ENCODE measurements at regions not wholly inside any gene's neighbourhood (a gene's known extent, or its start where the extent isn't known, plus 50 kb on each side); places are given as distances from the start of the nearest gene placed in this dataset.

- no peak overlapping the region for H3K4me3 ChIP-seq (ENCODE audit: low read depth in 1 of 3, low read length in 3 of 3)
- H3K27ac ChIP-seq (ENCODE audit: low read depth in 1 of 2, low read length in 2 of 2), result no peak overlapping the region
- no peak overlapping the region for H3K9ac ChIP-seq (ENCODE audit: low read depth in 1 of 2, low read length in 2 of 2)
- no peaks in the 10 kb centered on the region for H3K27me3 ChIP-seq (ENCODE audit: control insufficient read depth in 4 of 4, insufficient read depth in 4 of 4, low read length in 3 of 4)
- no peak for TF ChIP-seq ATF3 (IDR thresholded peaks at IDR 0.05)
- TF ChIP-seq GABPA (IDR thresholded peaks at IDR 0.05 in 1 of 2, conservative IDR thresholded peaks at IDR 0.05 in 1 of 2), result no peak
- no peak for TF ChIP-seq HNF4G (IDR thresholded peaks at IDR 0.05)
- no peak for TF ChIP-seq YY1 (IDR thresholded peaks at IDR 0.05)
- no peak for TF ChIP-seq FOXA1 (IDR thresholded peaks at IDR 0.05)
- TF ChIP-seq HNF4A (conservative IDR thresholded peaks at IDR 0.05), result no peak
- TF ChIP-seq RAD21 (IDR thresholded peaks at IDR 0.05), result no peak
- no peak for TF ChIP-seq ZBTB33 (IDR thresholded peaks at IDR 0.05)
- no peak for TF ChIP-seq NR2F2 (IDR thresholded peaks at IDR 0.05)
- no peak for TF ChIP-seq FOXA2 (IDR thresholded peaks at IDR 0.05)
- H3K9me3 ChIP-seq (ENCODE audit: control insufficient read depth in 4 of 4, low read length in 3 of 4), result no peaks in the 10 kb centered on the region
- no peak for DNase-seq (ENCODE audit: low spot score)
- H3K36me3 ChIP-seq (ENCODE audit: control insufficient read depth in 4 of 4, insufficient read depth in 3 of 4, low read depth in 1 of 4, low read length in 3 of 4), result no peaks in the 10 kb centered on the region
- 43% methylated on average over 3 of the region's 3 CpGs for WGBS
- H3K4me1 ChIP-seq (ENCODE audit: control insufficient read depth in 4 of 4, insufficient read depth in 4 of 4, low read length in 3 of 4), result no peaks in the 10 kb centered on the region
These were observed 827.9 kb downstream of the FLRT2 start for GRCh38 chr14:86357876-86358275.

GRCh38 chr14:86357119-86357518, 827.2 kb downstream of the FLRT2 start:
- 59% methylated on average over 3 of the region's 3 CpGs for WGBS
- no peak for TF ChIP-seq RXRA (IDR thresholded peaks at IDR 0.05)
- no peak for TF ChIP-seq FOXA2 (IDR thresholded peaks at IDR 0.05)
- no peak for TF ChIP-seq HNF4G (IDR thresholded peaks at IDR 0.05)
- no peak for TF ChIP-seq MAX (IDR thresholded peaks at IDR 0.05)
- no peak for TF ChIP-seq SP1 (IDR thresholded peaks at IDR 0.05)
- TF ChIP-seq YY1 (IDR thresholded peaks at IDR 0.05), result no peak
- TF ChIP-seq CTCF (IDR thresholded peaks at IDR 0.05; ENCODE audit: low read depth, low read length, missing input control), result no peak
- TF ChIP-seq REST (IDR thresholded peaks at IDR 0.05), result no peak
- TF ChIP-seq TAF1 (conservative IDR thresholded peaks at IDR 0.05), result no peak
- no peak for TF ChIP-seq RAD21 (IDR thresholded peaks at IDR 0.05)
- TF ChIP-seq JUND (IDR thresholded peaks at IDR 0.05), result no peak
- TF ChIP-seq GABPA (IDR thresholded peaks at IDR 0.05 in 1 of 2, conservative IDR thresholded peaks at IDR 0.05 in 1 of 2), result no peak
- TF ChIP-seq ATF3 (IDR thresholded peaks at IDR 0.05), result no peak
- no peak for TF ChIP-seq NR2F2 (IDR thresholded peaks at IDR 0.05)
- no peak for TF ChIP-seq HNF4A (conservative IDR thresholded peaks at IDR 0.05)
- TF ChIP-seq EGR1 (IDR thresholded peaks at IDR 0.05; ENCODE audit: low read depth in 2 of 2), result no peak
- no peak for TF ChIP-seq ZBTB33 (IDR thresholded peaks at IDR 0.05)
- TF ChIP-seq FOXA1 (IDR thresholded peaks at IDR 0.05), result no peak

More at GRCh38 chr14:86357119-86357518, 827.2 kb downstream of the FLRT2 start:
- no peak for DNase-seq (ENCODE audit: low spot score)
- Histone ChIP-seq H3K4me3 (ENCODE audit: low read depth in 1 of 3, low read length in 3 of 3) (no peak overlapping the region), H3K27ac (ENCODE audit: low read depth in 1 of 2, low read length in 2 of 2) (no peak overlapping the region), H3K36me3 (ENCODE audit: control insufficient read depth in 4 of 4, insufficient read depth in 3 of 4, low read depth in 1 of 4, low read length in 3 of 4) (no peaks in the 10 kb centered on the region), H3K9ac (ENCODE audit: low read depth in 1 of 2, low read length in 2 of 2) (no peak overlapping the region), H3K27me3 (ENCODE audit: control insufficient read depth in 4 of 4, insufficient read depth in 4 of 4, low read length in 3 of 4) (no peaks in the 10 kb centered on the region), H3K4me1 (ENCODE audit: control insufficient read depth in 4 of 4, insufficient read depth in 4 of 4, low read length in 3 of 4) (no peaks in the 10 kb centered on the region), H3K9me3 (ENCODE audit: control insufficient read depth in 4 of 4, low read length in 3 of 4) (no peaks in the 10 kb centered on the region)
